Activated naive CD4-positive, alpha-beta T cell treated with anti-CD3 and anti-CD28 coated beads, Interleukin-2, amount 10 ng/mL, durations not matched to agents 7 days and 5 days (primary cell): ENCODE measurements at regions not wholly inside any gene's neighbourhood (a gene's known extent, or its start where the extent isn't known, plus 50 kb on each side); places are given as distances from the start of the nearest gene placed in this dataset.

ENCODE experiments used
- CTCF ChIA-PET: fragments of 350-600 bp; sonication (Branson Sonifier 250); formaldehyde crosslinking; loops from one replicate; lab custom pipeline; 2021; ENCODE audit warnings: antibody characterized with exemption; lab: Charles Lee
- DNase-seq: peaks from one replicate; pipeline ENCODE4 v3.0.0-alpha.2; 2020
- H3K27ac Mint-ChIP-seq: one replicate; pipeline ENCODE4 v1.8.0; 2021; ENCODE audit warnings: mild to moderate bottlenecking, moderate library complexity, mixed read lengths
- H3K27me3 Mint-ChIP-seq: one replicate; pipeline ENCODE4 v1.8.0; 2021; ENCODE audit warnings: mild to moderate bottlenecking, mixed read lengths
- H3K36me3 Mint-ChIP-seq: one replicate; pipeline ENCODE4 v1.8.0; 2021; ENCODE audit warnings: mixed read lengths
- H3K4me1 Mint-ChIP-seq: one replicate; pipeline ENCODE4 v1.8.0; 2021; ENCODE audit warnings: mixed read lengths
- H3K4me3 Mint-ChIP-seq: one replicate; pipeline ENCODE4 v1.8.0; 2021; ENCODE audit warnings: mild to moderate bottlenecking, moderate library complexity, mixed read lengths
- H3K9me3 Mint-ChIP-seq: one replicate; pipeline ENCODE4 v1.8.0; 2021; ENCODE audit warnings: mixed read lengths

- no peaks in the 10 kb centered on the region for H3K27me3 Mint-ChIP-seq
Measured at GRCh38 chr16:17998996-17999395, 337.5 kb downstream of the NPIPA8 start.

GRCh38 chr16:17998550-17998949 is 338.0 kb downstream of the NPIPA8 start:
- peaks cover 2% of the 10 kb centered on the region for H3K9me3 Mint-ChIP-seq
- CTCF ChIA-PET = interaction anchor here (0.7 kb wide), 1 partner anchor 242 kb away, joined by 3 read pairs; no protein-coding TSS in a partner anchor

More at GRCh38 chr16:17998996-17999395, 337.5 kb downstream of the NPIPA8 start:
- CTCF ChIA-PET = interaction anchor here (0.7 kb wide), 1 partner anchor 242 kb away, joined by 3 read pairs; no protein-coding TSS in a partner anchor
- DNase-seq = no peak
- Mint-ChIP-seq H3K27ac (no peak overlapping the region), H3K4me3 (no peak overlapping the region), H3K9me3 (peaks cover 4% of the 10 kb centered on the region), H3K36me3 (no peaks in the 10 kb centered on the region), H3K4me1 (no peaks in the 10 kb centered on the region)

GRCh38 chr16:17994027-17994426 is 342.5 kb downstream of the NPIPA8 start:
- Mint-ChIP-seq H3K9me3 (no peaks in the 10 kb centered on the region), H3K27me3 (no peaks in the 10 kb centered on the region), H3K27ac (no peak overlapping the region), H3K4me3 (no peak overlapping the region), H3K4me1 (no peaks in the 10 kb centered on the region), H3K36me3 (no peaks in the 10 kb centered on the region)
- CTCF ChIA-PET = no interaction called here
- no peak for DNase-seq

More at GRCh38 chr16:17998550-17998949, 338.0 kb downstream of the NPIPA8 start:
- no peaks in the 10 kb centered on the region for H3K36me3 Mint-ChIP-seq
- H3K27me3 Mint-ChIP-seq = no peaks in the 10 kb centered on the region
- no peak for DNase-seq
- H3K27ac Mint-ChIP-seq = no peak overlapping the region
- H3K4me3 Mint-ChIP-seq = no peak overlapping the region
- H3K4me1 Mint-ChIP-seq = no peaks in the 10 kb centered on the region

GRCh38 chr16:17992416-17992815 is 344.1 kb downstream of the NPIPA8 start:
- H3K27me3 Mint-ChIP-seq = no peaks in the 10 kb centered on the region
- no peaks in the 10 kb centered on the region for H3K36me3 Mint-ChIP-seq
- H3K9me3 Mint-ChIP-seq = no peaks in the 10 kb centered on the region
- H3K27ac Mint-ChIP-seq = no peak overlapping the region
- no peak overlapping the region for H3K4me3 Mint-ChIP-seq
- no peak for DNase-seq
- no peaks in the 10 kb centered on the region for H3K4me1 Mint-ChIP-seq
- CTCF ChIA-PET = no interaction called here

GRCh38 chr16:17989255-17989654 is 347.3 kb downstream of the NPIPA8 start:
- Mint-ChIP-seq H3K4me3 (no peak overlapping the region), H3K27ac (no peak overlapping the region), H3K4me1 (no peaks in the 10 kb centered on the region)

GRCh38 chr16:17988839-17989238 is 347.7 kb downstream of the NPIPA8 start:
- DNase-seq = no peak
- Mint-ChIP-seq H3K36me3 (no peaks in the 10 kb centered on the region), H3K9me3 (no peaks in the 10 kb centered on the region), H3K4me3 (no peak overlapping the region), H3K4me1 (no peaks in the 10 kb centered on the region), H3K27ac (no peak overlapping the region), H3K27me3 (no peaks in the 10 kb centered on the region)
- CTCF ChIA-PET = no interaction called here

More at GRCh38 chr16:17989255-17989654, 347.3 kb downstream of the NPIPA8 start:
- CTCF ChIA-PET = no interaction called here
- Mint-ChIP-seq H3K27me3 (no peaks in the 10 kb centered on the region), H3K9me3 (no peaks in the 10 kb centered on the region), H3K36me3 (no peaks in the 10 kb centered on the region)
- DNase-seq = no peak

GRCh38 chr16:17986991-17987390 is 349.5 kb downstream of the NPIPA8 start:
- H3K4me1 Mint-ChIP-seq = no peaks in the 10 kb centered on the region
- no peaks in the 10 kb centered on the region for H3K27me3 Mint-ChIP-seq
- H3K4me3 Mint-ChIP-seq = no peak overlapping the region
- H3K36me3 Mint-ChIP-seq = no peaks in the 10 kb centered on the region
- H3K27ac Mint-ChIP-seq = no peak overlapping the region
- H3K9me3 Mint-ChIP-seq = no peaks in the 10 kb centered on the region
- no peak for DNase-seq
- CTCF ChIA-PET = no interaction called here

- no peaks in the 10 kb centered on the region for H3K4me1 Mint-ChIP-seq
- H3K27ac Mint-ChIP-seq = no peak overlapping the region
- DNase-seq = no peak
- H3K36me3 Mint-ChIP-seq = no peaks in the 10 kb centered on the region
- CTCF ChIA-PET = no interaction called here
- no peaks in the 10 kb centered on the region for H3K27me3 Mint-ChIP-seq
- H3K9me3 Mint-ChIP-seq = no peaks in the 10 kb centered on the region
- H3K4me3 Mint-ChIP-seq = no peak overlapping the region
Measured at GRCh38 chr16:17984810-17985209, 351.7 kb downstream of the NPIPA8 start.

GRCh38 chr16:17983847-17984639 is 352.5 kb downstream of the NPIPA8 start:
- CTCF ChIA-PET = no interaction called here
- no peaks in the 10 kb centered on the region for H3K9me3 Mint-ChIP-seq
- no peak overlapping the region for H3K4me3 Mint-ChIP-seq
- H3K36me3 Mint-ChIP-seq = no peaks in the 10 kb centered on the region
- no peak for DNase-seq
- H3K27me3 Mint-ChIP-seq = no peaks in the 10 kb centered on the region
- no peaks in the 10 kb centered on the region for H3K4me1 Mint-ChIP-seq
- H3K27ac Mint-ChIP-seq = no peak overlapping the region

GRCh38 chr16:17983114-17983513 is 353.4 kb downstream of the NPIPA8 start:
- no peaks in the 10 kb centered on the region for H3K9me3 Mint-ChIP-seq
- CTCF ChIA-PET = interaction anchor here (1.3 kb wide), 1 partner anchor 12 kb away, joined by 3 read pairs; no protein-coding TSS in a partner anchor

GRCh38 chr16:17977260-17977659 is 359.3 kb downstream of the NPIPA8 start:
- H3K27ac Mint-ChIP-seq = no peak overlapping the region
- H3K27me3 Mint-ChIP-seq = no peaks in the 10 kb centered on the region
- no peaks in the 10 kb centered on the region for H3K9me3 Mint-ChIP-seq
- no peaks in the 10 kb centered on the region for H3K4me1 Mint-ChIP-seq
- CTCF ChIA-PET = no interaction called here
- H3K4me3 Mint-ChIP-seq = no peak overlapping the region
- H3K36me3 Mint-ChIP-seq = no peaks in the 10 kb centered on the region
- no peak for DNase-seq

More at GRCh38 chr16:17983114-17983513, 353.4 kb downstream of the NPIPA8 start:
- H3K36me3 Mint-ChIP-seq = no peaks in the 10 kb centered on the region
- H3K27me3 Mint-ChIP-seq = no peaks in the 10 kb centered on the region
- DNase-seq = no peak
- no peak overlapping the region for H3K4me3 Mint-ChIP-seq
- no peak overlapping the region for H3K27ac Mint-ChIP-seq
- no peaks in the 10 kb centered on the region for H3K4me1 Mint-ChIP-seq

- Mint-ChIP-seq H3K4me1 (no peaks in the 10 kb centered on the region), H3K9me3 (peaks cover under 1% of the 10 kb centered on the region), H3K4me3 (no peak overlapping the region), H3K36me3 (no peaks in the 10 kb centered on the region), H3K27me3 (no peaks in the 10 kb centered on the region), H3K27ac (no peak overlapping the region)
- no peak for DNase-seq
- CTCF ChIA-PET = no interaction called here
Measured at GRCh38 chr16:17972460-17972943, 364.0 kb downstream of the NPIPA8 start.

GRCh38 chr16:17970816-17971331 is 365.7 kb downstream of the NPIPA8 start:
- Mint-ChIP-seq H3K36me3 (no peaks in the 10 kb centered on the region), H3K27ac (no peak overlapping the region), H3K9me3 (peaks cover 4% of the 10 kb centered on the region), H3K4me3 (no peak overlapping the region), H3K27me3 (no peaks in the 10 kb centered on the region), H3K4me1 (no peaks in the 10 kb centered on the region)
- no peak for DNase-seq
- CTCF ChIA-PET = interaction anchor here (1.5 kb wide), 1 partner anchor 12 kb away, joined by 3 read pairs; no protein-coding TSS in a partner anchor

- Mint-ChIP-seq H3K4me1 (no peaks in the 10 kb centered on the region), H3K4me3 (no peak overlapping the region), H3K27me3 (no peaks in the 10 kb centered on the region), H3K36me3 (no peaks in the 10 kb centered on the region), H3K27ac (no peak overlapping the region), H3K9me3 (peaks cover 4% of the 10 kb centered on the region)
- CTCF ChIA-PET = interaction anchor here (1.5 kb wide), 1 partner anchor 13 kb away, joined by 3 read pairs; no protein-coding TSS in a partner anchor
- no peak for DNase-seq
Measured at GRCh38 chr16:17970157-17970765, 366.3 kb downstream of the NPIPA8 start.
